Cerebellar cortex (tissue), 1 donor: ENCODE measurements at regions not wholly inside any gene's neighbourhood (a gene's known extent, or its start where the extent isn't known, plus 50 kb on each side); places are given as distances from the start of the nearest gene placed in this dataset.
"Not testable (repeated sequence)": the region's sequence is repeated elsewhere in the genome, so short reads cannot be mapped to it uniquely, and the experiment has no call there.

Experiments used
- DNase-seq: peaks from one replicate; pipeline ENCODE4 v3.0.0-alpha.2; 2015; ENCODE audit warnings: low spot score

DNA sequence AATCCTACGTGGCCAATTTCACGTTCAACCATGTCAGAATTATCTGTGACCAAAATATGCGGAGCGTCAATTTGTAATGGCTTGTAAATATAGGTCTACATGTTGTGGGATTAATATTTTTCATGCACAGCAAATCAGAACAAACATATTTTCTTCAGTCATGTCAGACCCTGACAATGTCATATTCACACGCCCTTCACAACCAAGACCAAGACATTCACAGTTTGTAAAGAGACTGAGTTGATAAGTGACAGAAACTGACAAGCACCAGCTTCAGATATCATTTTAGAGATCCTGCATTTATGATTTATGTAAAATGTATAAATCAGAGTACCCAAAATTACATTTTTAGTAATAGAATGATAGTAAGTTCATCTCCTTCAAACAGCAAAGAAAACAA is 57.3 kb upstream of the NOVA1 start:
- no peak for DNase-seq

DNA sequence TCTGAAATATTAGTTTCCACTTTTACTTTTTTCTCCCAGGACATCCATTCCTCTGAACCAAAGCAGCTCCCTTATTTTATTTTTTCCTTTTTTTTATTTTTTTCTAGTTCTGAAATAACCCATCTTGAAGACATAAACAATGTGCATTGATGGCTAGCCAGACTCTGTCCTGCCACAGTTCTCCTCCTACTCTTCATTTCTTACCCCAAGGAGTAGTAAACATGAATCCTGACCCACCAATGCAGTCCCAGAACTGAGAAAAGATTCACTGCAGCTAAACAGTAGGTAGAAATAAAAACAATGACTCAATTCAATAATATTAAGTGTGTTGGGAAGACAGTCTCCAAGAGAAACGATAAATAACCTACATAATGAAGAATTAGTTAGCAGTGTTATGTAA is 65.7 kb upstream of the NOVA1 start:
- no peak for DNase-seq

DNA sequence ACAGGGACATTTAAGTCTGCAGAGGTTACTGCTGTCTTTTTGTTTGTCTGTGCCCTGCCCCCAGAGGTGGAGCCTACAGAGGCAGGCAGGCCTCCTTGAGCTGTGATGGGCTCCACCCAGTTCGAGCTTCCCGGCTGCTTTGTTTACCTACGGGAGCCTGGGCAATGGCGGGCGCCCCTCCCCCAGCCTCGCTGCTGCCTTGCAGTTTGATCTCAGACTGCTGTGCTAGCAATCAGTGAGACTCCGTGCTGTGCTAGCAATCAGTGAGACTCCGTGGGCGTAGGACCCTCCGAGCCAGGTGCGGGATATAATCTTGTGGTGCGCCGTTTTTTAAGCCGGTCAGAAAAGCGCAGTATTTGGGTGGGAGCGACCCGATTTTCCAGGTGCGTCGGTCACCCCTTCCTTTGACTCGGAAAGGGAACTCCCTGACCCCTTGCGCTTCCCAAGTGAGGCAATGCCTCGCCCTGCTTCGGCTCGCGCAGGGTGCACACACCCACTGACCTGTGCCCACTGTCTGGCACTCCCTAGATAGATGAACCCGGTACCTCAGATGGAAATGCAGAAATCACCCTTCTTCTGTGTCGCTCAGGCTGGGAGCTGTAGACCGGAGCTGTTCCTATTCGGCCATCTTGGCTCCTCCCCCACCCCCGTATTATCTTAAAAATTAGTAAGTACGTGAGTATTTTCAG is 81.0 kb upstream of the NOVA1 start:
- DNase-seq = not testable (repeated sequence)

- DNase-seq = no peak
Observed at GRCh38 chr14:26685401-26685800, 87.6 kb upstream of the NOVA1 start.

GRCh38 chr14:26687301-26687837 is 89.5 kb upstream of the NOVA1 start:
- DNase-seq = no peak

- DNase-seq = no peak
Observed at GRCh38 chr14:26694521-26694920, 96.7 kb upstream of the NOVA1 start.

DNA sequence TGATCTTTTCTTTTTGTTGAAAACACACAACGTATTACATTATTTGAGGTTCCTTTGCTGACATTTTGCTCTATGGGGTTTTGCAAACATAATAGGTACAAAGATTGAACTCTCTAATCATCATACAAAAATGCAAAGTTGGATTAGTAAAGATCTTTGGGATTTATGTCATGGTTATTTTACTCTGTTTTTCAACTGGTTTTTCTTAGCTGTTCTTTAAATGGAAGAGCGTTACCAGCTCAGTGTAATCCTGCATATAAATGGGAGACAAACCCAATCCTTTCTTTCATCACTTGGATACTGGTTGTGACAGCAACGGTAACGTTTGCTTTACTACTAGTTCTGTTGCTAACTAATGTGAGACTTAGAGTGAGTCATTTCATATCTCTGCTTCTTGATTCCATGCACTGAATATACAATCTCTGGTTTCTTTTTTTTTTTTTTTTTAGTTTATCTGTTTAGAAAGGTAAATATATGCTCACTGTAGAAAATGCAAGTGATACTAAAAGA is 104.9 kb upstream of the NOVA1 start:
- no peak for DNase-seq

DNA sequence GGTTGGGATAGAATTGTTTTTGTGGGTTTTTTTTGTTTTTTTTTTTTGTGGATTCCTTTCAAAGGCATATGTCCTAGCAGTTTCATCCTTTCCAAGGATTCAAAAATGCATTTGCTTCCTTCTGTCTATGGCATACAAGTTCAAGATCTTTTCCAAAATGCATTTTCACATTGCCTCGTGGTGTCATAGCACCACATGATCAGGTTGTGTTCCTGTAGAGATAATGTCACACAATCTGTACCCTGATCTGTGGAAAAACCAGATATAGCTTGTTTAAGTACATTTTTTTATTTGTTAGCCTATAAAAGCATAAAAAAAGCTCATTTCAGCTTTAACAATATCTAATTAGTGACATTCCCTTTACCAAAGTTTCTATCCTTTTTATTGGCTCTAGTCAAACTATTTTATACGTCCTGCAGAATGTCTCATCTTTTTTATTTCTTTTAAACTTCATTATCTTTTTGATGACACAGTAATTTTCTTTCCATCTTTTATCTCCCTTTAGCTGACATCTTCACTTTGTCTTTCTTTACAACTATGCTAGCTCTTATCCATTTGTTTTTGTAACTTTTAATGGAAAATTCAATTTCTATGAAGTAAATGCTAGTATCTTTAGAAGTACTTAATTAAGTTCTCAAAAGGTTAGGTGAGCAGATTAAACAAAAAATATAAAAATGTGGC is 106.0 kb upstream of the NOVA1 start:
- no peak for DNase-seq

- DNase-seq = no peak
Observed at GRCh38 chr14:26707234-26707633, 109.4 kb upstream of the NOVA1 start.

DNA sequence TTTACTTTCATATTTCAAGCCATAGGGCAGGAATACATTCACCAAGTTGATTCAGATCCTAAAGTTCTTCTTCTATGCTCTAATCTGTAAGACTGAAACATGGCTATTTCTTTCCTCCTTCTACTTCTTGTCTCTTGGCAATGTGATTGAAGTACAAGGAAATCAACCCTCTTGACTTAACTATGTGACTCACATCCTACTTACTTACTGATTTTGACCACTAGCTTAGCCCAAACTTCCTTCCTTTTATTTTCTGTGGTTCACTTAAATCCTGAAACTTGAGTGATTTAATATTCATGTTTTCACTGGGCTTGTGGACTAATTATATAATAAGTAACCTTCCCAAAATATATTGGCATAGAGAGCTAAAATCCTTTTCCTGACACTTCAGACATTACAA is 111.2 kb upstream of the NOVA1 start:
- DNase-seq = no peak

- DNase-seq = no peak
Observed at GRCh38 chr14:26719514-26719913, 121.7 kb upstream of the NOVA1 start.

DNA sequence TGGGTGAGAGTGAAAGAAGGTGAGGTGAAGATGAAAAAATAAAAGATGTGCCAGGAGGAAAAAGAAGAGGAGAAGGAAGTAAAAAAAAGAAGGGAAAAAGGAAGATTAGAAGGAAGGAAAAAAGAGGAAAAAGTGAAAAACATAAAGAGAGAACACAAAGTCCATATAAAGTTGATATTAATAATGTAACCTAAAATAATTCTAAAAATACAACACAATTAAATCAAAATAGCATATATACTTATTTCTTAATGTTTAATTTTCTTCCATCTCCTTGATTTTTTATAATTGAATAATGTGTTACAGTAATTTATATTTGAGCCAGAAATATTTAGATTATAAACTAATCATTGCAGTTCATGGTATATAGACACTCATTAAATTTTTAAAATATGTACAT is 124.4 kb upstream of the NOVA1 start:
- no peak for DNase-seq

GRCh38 chr14:26729851-26730250 is 132.0 kb upstream of the NOVA1 start:
- no peak for DNase-seq

- DNase-seq = peak; percentile 17
Observed at GRCh38 chr14:26730929-26731618, 133.2 kb upstream of the NOVA1 start.

GRCh38 chr14:26735811-26736210 is 138.0 kb upstream of the NOVA1 start:
- DNase-seq = no peak

GRCh38 chr14:26738571-26738970 is 140.7 kb upstream of the NOVA1 start:
- no peak for DNase-seq

- DNase-seq = no peak
Observed at GRCh38 chr14:26741711-26742212, 143.9 kb upstream of the NOVA1 start.

- no peak for DNase-seq
Observed at GRCh38 chr14:26743284-26743683, 145.5 kb upstream of the NOVA1 start.

- no peak for DNase-seq
Observed at GRCh38 chr14:26744903-26745302, 147.1 kb upstream of the NOVA1 start.

DNA sequence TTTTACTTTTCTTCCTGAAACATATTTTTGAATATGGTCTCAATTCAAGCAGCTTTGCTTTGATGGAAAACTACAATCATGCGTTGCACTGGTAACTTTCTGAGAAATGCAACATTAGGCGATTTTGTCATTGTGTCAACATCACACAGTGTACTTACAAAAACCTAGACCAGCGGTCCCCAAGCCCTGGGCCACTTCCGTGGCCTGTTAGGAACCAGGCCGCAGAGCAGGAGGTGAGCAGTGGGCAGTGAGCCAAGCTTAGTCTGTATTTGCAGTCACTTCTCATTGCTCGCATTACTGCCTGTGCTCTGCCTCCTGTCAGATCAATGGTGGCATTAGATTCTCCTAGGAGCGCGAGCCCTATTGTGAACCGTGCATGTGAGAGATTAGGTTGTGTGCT is 163.7 kb upstream of the NOVA1 start:
- DNase-seq = no peak

GRCh38 chr14:26765301-26765700 is 167.5 kb upstream of the NOVA1 start:
- no peak for DNase-seq

- DNase-seq = no peak
Observed at GRCh38 chr14:26765768-26766520, 168.1 kb upstream of the NOVA1 start.
